ENCODE measurements at regions not wholly inside any gene's neighbourhood (a gene's known extent, or its start where the extent isn't known, plus 50 kb on each side); places are given as distances from the start of the nearest gene placed in this dataset.

DNA sequence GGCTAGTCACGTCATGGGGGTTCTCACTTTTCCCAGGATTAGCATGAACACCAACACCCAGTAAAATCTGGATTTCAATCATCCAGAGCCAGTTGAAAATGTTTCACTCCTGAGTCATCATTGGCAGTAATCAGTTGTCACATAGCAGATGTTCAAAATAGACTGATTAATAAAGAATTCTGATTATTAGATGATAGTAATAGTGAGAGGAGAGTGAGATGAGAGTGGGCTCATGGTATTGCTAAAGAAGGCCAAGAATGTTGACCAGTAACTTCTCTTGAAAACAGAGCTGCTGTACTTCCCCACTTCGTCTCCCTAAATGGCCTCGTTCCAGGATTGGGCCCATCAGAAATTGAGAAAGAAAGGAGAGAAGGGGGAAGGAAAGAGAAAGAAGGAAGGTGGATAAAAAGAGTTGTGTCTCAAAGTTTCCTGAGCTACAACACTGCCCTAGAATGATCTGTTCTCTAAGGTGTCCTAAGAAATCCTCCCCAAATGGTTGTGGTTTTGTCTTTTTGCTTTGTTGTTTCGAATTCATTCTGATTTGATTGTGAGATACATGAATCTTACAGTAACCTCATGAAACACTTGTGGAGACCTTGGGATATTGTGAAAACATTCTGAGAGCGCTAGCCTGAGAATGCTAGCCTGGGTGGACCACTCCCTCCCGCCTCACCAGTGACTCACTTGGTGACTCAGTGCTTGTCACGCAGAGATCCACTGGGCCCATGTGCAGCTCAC lies 502.2 kb upstream of the JARID2 start:
- H3K27me3 ChIP-seq (ENCODE audit: insufficient read depth, low read length), result no peaks in the 10 kb centered on the region
- intact Hi-C loops (cut with micrococcal nuclease), result loop anchor here (1.0 to 5.0 kb wide), 2 partner anchors 472 to 504 kb away; partner anchors contain the start of gene JARID2
- no peak overlapping the region for H2AFZ ChIP-seq (ENCODE audit: low read depth, low read length, poor library complexity, severe bottlenecking)
- peaks cover 18 to 36% of the 10 kb centered on the region in 2 experiments for H3K4me1 ChIP-seq (ENCODE audit: control insufficient read depth in 1 of 2, insufficient read depth in 2 of 2, low read length in 2 of 2)
- H3K4me2 ChIP-seq (ENCODE audit: low read length), result peak overlapping the region; percentile 64
- peak; percentile 94 for DNase-seq (ENCODE audit: low read depth, low spot score)
- H3K9me3 ChIP-seq (ENCODE audit: control insufficient read depth in 1 of 2, insufficient read depth in 1 of 2, low read depth in 1 of 2, low read length in 2 of 2), result no peaks in the 10 kb centered on the region
- H3K9ac ChIP-seq (ENCODE audit: low read length), result peak overlapping the region; percentile 68
- no peaks in the 10 kb centered on the region for H4K20me1 ChIP-seq (ENCODE audit: insufficient read depth)
- ChIA-PET POLR2A (interaction anchor here (0.6 to 1.6 kb wide), 3 partner anchors 9 to 358 kb away, joined by 3 to 4 read pairs (median 3); no protein-coding TSS in a partner anchor), RAD21 (ENCODE audit: low non-redundant PET in 1 of 2, low total read pairs in 2 of 2, uncharacterized antibody in 2 of 2, unreplicated experiment in 2 of 2) (no interaction called here), CTCF (no interaction called here)
- H3K36me3 ChIP-seq (ENCODE audit: control insufficient read depth in 1 of 2, insufficient read depth in 2 of 2, low read length in 2 of 2), result no peaks in the 10 kb centered on the region
- peak overlapping the region in 1 of 2 experiments; percentile 33; a peak in 2 of 4 replicates for H3K4me3 ChIP-seq (replicated peaks in 1 of 2; ENCODE audit: low read depth in 1 of 2, low read length in 2 of 2)
- TSS peak; percentile 89 for BruUV-seq (replicated peaks)
- no peaks in the 10 kb centered on the region for H3K9me2 ChIP-seq (ENCODE audit: insufficient read depth)
- peak; percentile 95 for ATAC-seq
- H3K27ac ChIP-seq (ENCODE audit: low read depth, low read length), result peak overlapping the region; percentile 94
- H3K79me2 ChIP-seq (ENCODE audit: insufficient read depth, low read length), result no peaks in the 10 kb centered on the region
- TF ChIP-seq POLR2AphosphoS5 (IDR thresholded peaks at IDR 0.05; ENCODE audit: low read depth, low read length), result peak; percentile 79
- peak; percentile 88 for TF ChIP-seq CBX3 (IDR thresholded peaks at IDR 0.05; ENCODE audit: low read depth)
- no peak for TF ChIP-seq POLR2A (IDR thresholded peaks at IDR 0.05; ENCODE audit: borderline replicate concordance, extremely low read depth, insufficient read depth, insufficient read length)
- TF ChIP-seq EZH2phosphoT487 (IDR thresholded peaks at IDR 0.05; ENCODE audit: borderline replicate concordance), result no peak
- TF ChIP-seq ELF1 (IDR thresholded peaks at IDR 0.05; ENCODE audit: borderline replicate concordance, low read depth), result no peak; the same call in 1 of the 2 replicates
- no peak for TF ChIP-seq EZH2 (IDR thresholded peaks at IDR 0.05)
- peak; percentile 98 for TF ChIP-seq JUND (IDR thresholded peaks at IDR 0.05)
- no peak for TF ChIP-seq REST (IDR thresholded peaks at IDR 0.05; ENCODE audit: low read depth)
- TF ChIP-seq RAD21 (IDR thresholded peaks at IDR 0.05; ENCODE audit: low read depth), result peak; percentile 19; the same call in 1 of the 2 replicates
- peak; percentile 96 for TF ChIP-seq SP1 (IDR thresholded peaks at IDR 0.05; ENCODE audit: low read depth)
- no peak; the same call in 1 of the 2 replicates for TF ChIP-seq SIN3A (IDR thresholded peaks at IDR 0.05; ENCODE audit: low read depth)
- TF ChIP-seq SRF (IDR thresholded peaks at IDR 0.05; ENCODE audit: low read depth), result peak; percentile 62
- TF ChIP-seq, protein P1, sequence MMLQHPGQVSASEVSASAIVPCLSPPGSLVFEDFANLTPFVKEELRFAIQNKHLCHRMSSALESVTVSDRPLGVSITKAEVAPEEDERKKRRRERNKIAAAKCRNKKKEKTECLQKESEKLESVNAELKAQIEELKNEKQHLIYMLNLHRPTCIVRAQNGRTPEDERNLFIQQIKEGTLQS (IDR thresholded peaks at IDR 0.05), result no peak
- TF ChIP-seq CTCF (IDR thresholded peaks at IDR 0.05 in 2 of 3, conservative IDR thresholded peaks at IDR 0.05 in 1 of 3; ENCODE audit: borderline replicate concordance in 1 of 3, insufficient read depth in 1 of 3, low read depth in 2 of 3, low read length in 2 of 3), result no peak
- 0 out of 2 replicates have a peak, but pooled peaks have one; percentile 14 for TF ChIP-seq EGR1 (IDR thresholded peaks at IDR 0.05; ENCODE audit: low read depth)
- no peak for TF ChIP-seq ZBTB33 (IDR thresholded peaks at IDR 0.05; ENCODE audit: extremely low read depth, insufficient replicate concordance, low read length)
- peak; percentile 69 for TF ChIP-seq TCF7L2 (IDR thresholded peaks at IDR 0.05; ENCODE audit: borderline replicate concordance, extremely low read depth, insufficient read depth, insufficient read length)
- TF ChIP-seq FOSL1 (IDR thresholded peaks at IDR 0.05; ENCODE audit: low read depth), result peak; percentile 99
- TF ChIP-seq, protein P2, sequence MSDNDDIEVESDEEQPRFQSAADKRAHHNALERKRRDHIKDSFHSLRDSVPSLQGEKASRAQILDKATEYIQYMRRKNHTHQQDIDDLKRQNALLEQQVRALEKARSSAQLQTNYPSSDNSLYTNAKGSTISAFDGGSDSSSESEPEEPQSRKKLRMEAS (IDR thresholded peaks at IDR 0.05), result peak; percentile 90

Data from HCT116 (cell line).